ENCODE measurements at regions not wholly inside any gene's neighbourhood (a gene's known extent, or its start where the extent isn't known, plus 50 kb on each side); places are given as distances from the start of the nearest gene placed in this dataset.

DNA sequence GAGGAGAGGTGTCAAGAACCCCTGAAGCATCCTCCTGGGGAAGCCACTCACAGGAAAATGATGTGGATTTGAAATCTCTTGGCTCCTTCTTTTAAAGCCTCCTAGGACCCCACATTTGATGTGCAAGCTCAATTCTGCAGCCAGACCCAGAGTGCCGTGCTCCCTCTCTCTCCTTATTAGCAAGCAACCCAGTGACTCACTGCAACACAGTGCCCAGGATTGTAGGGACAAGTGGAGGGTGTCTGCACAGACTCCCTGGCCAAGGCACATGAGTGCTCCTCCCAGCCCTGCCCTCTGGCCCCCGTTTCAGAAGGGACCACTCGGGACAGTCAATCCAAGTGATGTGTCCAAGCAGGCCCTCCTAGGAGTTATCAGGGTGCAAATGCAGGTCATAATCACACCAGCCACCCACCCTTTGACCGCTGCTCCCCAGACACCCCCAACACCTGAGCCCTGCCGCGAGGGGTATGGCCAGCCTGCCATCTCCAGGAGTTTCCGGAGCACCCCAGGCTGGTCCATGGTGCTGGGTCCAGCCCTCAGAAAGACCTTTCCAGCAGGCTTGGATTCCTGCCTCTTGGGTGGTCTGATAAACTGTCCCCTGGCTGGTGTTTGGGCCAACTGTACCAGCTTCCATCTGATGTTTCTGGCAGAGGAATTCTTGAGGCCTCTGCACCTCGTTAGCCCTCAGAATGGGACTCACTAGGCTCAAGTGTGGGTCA lies 54.5 kb upstream of the CXCL12 start:
- TF ChIP-seq CBX3 (IDR thresholded peaks at IDR 0.05; ENCODE audit: low read depth) (no peak), TCF7L2 (IDR thresholded peaks at IDR 0.05; ENCODE audit: borderline replicate concordance, extremely low read depth, insufficient read depth, insufficient read length) (no peak), SRF (IDR thresholded peaks at IDR 0.05; ENCODE audit: low read depth) (no peak), ZNF274 (IDR thresholded peaks at IDR 0.05; ENCODE audit: low read depth, low read length) (no peak), POLR2A (IDR thresholded peaks at IDR 0.05; ENCODE audit: borderline replicate concordance, extremely low read depth, insufficient read depth, insufficient read length) (no peak), EGR1 (IDR thresholded peaks at IDR 0.05; ENCODE audit: low read depth) (no peak)
- TF ChIP-seq, protein P1, sequence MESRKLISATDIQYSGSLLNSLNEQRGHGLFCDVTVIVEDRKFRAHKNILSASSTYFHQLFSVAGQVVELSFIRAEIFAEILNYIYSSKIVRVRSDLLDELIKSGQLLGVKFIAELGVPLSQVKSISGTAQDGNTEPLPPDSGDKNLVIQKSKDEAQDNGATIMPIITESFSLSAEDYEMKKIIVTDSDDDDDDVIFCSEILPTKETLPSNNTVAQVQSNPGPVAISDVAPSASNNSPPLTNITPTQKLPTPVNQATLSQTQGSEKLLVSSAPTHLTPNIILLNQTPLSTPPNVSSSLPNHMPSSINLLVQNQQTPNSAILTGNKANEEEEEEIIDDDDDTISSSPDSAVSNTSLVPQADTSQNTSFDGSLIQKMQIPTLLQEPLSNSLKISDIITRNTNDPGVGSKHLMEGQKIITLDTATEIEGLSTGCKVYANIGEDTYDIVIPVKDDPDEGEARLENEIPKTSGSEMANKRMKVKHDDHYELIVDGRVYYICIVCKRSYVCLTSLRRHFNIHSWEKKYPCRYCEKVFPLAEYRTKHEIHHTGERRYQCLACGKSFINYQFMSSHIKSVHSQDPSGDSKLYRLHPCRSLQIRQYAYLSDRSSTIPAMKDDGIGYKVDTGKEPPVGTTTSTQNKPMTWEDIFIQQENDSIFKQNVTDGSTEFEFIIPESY (IDR thresholded peaks at IDR 0.05; ENCODE audit: extremely low read depth, insufficient replicate concordance, low read length): no peak
- H3K27ac ChIP-seq (ENCODE audit: low read depth, low read length): no peak overlapping the region
- ChIA-PET POLR2A (no interaction called here), CTCF (no interaction called here), RAD21 (ENCODE audit: low non-redundant PET in 1 of 2, low total read pairs in 2 of 2, uncharacterized antibody in 2 of 2, unreplicated experiment in 2 of 2) (no interaction called here)
- no peaks in the 10 kb centered on the region for H3K4me1 ChIP-seq (ENCODE audit: control insufficient read depth in 1 of 2, insufficient read depth in 2 of 2, low read length in 2 of 2)
- no peaks in the 10 kb centered on the region for H3K9me3 ChIP-seq (ENCODE audit: control insufficient read depth in 1 of 2, insufficient read depth in 1 of 2, low read depth in 1 of 2, low read length in 2 of 2)
- BruUV-seq (replicated peaks): no TSS peak
- H3K9me2 ChIP-seq (ENCODE audit: insufficient read depth): no peaks in the 10 kb centered on the region
- ATAC-seq (no peak), DNase-seq (ENCODE audit: low read depth, low spot score) (no peak)
- no peak overlapping the region for H3K4me2 ChIP-seq (ENCODE audit: low read length)
- no peak overlapping the region for H3K9ac ChIP-seq (ENCODE audit: low read length)
- intact Hi-C loops (cut with micrococcal nuclease): no loop called here
- H4K20me1 ChIP-seq (ENCODE audit: insufficient read depth): no peaks in the 10 kb centered on the region
- no peaks in the 10 kb centered on the region for H3K79me2 ChIP-seq (ENCODE audit: insufficient read depth, low read length)
- no peak overlapping the region for H3K4me3 ChIP-seq (replicated peaks in 1 of 2; ENCODE audit: low read depth in 1 of 2, low read length in 2 of 2)
- no peak overlapping the region for H2AFZ ChIP-seq (ENCODE audit: low read depth, low read length, poor library complexity, severe bottlenecking)
- no peaks in the 10 kb centered on the region for H3K36me3 ChIP-seq (ENCODE audit: control insufficient read depth in 1 of 2, insufficient read depth in 2 of 2, low read length in 2 of 2)
- H3K27me3 ChIP-seq (ENCODE audit: insufficient read depth, low read length): no peaks in the 10 kb centered on the region

DNA sequence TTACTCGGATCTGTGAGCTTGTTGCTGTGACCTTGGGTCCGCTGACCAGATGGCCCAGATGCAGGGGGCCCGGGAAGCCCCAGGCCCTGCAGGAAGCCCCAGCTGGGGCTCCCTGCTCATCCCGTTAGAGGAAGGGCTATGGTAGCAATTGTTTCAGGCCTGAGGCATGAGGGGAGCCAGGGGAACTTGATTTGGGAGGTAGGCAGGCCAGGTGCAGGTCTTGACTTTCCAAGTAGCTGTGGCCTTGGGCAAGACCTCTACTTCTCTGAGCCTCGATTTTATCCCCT lies 55.0 kb upstream of the CXCL12 start:
- Histone ChIP-seq H3K4me3 (replicated peaks in 1 of 2; ENCODE audit: low read depth in 1 of 2, low read length in 2 of 2) (no peak overlapping the region), H4K20me1 (ENCODE audit: insufficient read depth) (no peaks in the 10 kb centered on the region), H3K79me2 (ENCODE audit: insufficient read depth, low read length) (no peaks in the 10 kb centered on the region), H3K9me3 (ENCODE audit: control insufficient read depth in 1 of 2, insufficient read depth in 1 of 2, low read depth in 1 of 2, low read length in 2 of 2) (no peaks in the 10 kb centered on the region), H3K27ac (ENCODE audit: low read depth, low read length) (no peak overlapping the region), H3K4me1 (ENCODE audit: control insufficient read depth in 1 of 2, insufficient read depth in 2 of 2, low read length in 2 of 2) (no peaks in the 10 kb centered on the region), H3K9ac (ENCODE audit: low read length) (no peak overlapping the region), H2AFZ (ENCODE audit: low read depth, low read length, poor library complexity, severe bottlenecking) (no peak overlapping the region), H3K4me2 (ENCODE audit: low read length) (no peak overlapping the region), H3K36me3 (ENCODE audit: control insufficient read depth in 1 of 2, insufficient read depth in 2 of 2, low read length in 2 of 2) (no peaks in the 10 kb centered on the region), H3K27me3 (ENCODE audit: insufficient read depth, low read length) (no peaks in the 10 kb centered on the region), H3K9me2 (ENCODE audit: insufficient read depth) (no peaks in the 10 kb centered on the region)
- ChIA-PET CTCF (no interaction called here), POLR2A (no interaction called here), RAD21 (ENCODE audit: low non-redundant PET in 1 of 2, low total read pairs in 2 of 2, uncharacterized antibody in 2 of 2, unreplicated experiment in 2 of 2) (no interaction called here)
- ATAC-seq: no peak
- TF ChIP-seq, protein P2, sequence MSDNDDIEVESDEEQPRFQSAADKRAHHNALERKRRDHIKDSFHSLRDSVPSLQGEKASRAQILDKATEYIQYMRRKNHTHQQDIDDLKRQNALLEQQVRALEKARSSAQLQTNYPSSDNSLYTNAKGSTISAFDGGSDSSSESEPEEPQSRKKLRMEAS (IDR thresholded peaks at IDR 0.05): no peak
- TF ChIP-seq, protein P3, sequence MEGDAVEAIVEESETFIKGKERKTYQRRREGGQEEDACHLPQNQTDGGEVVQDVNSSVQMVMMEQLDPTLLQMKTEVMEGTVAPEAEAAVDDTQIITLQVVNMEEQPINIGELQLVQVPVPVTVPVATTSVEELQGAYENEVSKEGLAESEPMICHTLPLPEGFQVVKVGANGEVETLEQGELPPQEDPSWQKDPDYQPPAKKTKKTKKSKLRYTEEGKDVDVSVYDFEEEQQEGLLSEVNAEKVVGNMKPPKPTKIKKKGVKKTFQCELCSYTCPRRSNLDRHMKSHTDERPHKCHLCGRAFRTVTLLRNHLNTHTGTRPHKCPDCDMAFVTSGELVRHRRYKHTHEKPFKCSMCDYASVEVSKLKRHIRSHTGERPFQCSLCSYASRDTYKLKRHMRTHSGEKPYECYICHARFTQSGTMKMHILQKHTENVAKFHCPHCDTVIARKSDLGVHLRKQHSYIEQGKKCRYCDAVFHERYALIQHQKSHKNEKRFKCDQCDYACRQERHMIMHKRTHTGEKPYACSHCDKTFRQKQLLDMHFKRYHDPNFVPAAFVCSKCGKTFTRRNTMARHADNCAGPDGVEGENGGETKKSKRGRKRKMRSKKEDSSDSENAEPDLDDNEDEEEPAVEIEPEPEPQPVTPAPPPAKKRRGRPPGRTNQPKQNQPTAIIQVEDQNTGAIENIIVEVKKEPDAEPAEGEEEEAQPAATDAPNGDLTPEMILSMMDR (IDR thresholded peaks at IDR 0.05 in 2 of 3, conservative IDR thresholded peaks at IDR 0.05 in 1 of 3; ENCODE audit: borderline replicate concordance in 1 of 3, insufficient read depth in 1 of 3, low read depth in 2 of 3, low read length in 2 of 3): no peak
- TF ChIP-seq EGR1 (IDR thresholded peaks at IDR 0.05; ENCODE audit: low read depth) (no peak), JUND (IDR thresholded peaks at IDR 0.05) (no peak), ELF1 (IDR thresholded peaks at IDR 0.05; ENCODE audit: borderline replicate concordance, low read depth) (no peak), SP1 (IDR thresholded peaks at IDR 0.05; ENCODE audit: low read depth) (no peak), EZH2phosphoT487 (IDR thresholded peaks at IDR 0.05; ENCODE audit: borderline replicate concordance) (no peak), CBX3 (IDR thresholded peaks at IDR 0.05; ENCODE audit: low read depth) (no peak), CEBPB (IDR thresholded peaks at IDR 0.05; ENCODE audit: low read depth) (no peak), YY1 (IDR thresholded peaks at IDR 0.05; ENCODE audit: extremely low read depth, insufficient replicate concordance, low read depth, low read length) (no peak)
- intact Hi-C loops (cut with micrococcal nuclease): no loop called here
- no TSS peak for BruUV-seq (replicated peaks)
- DNase-seq (ENCODE audit: low read depth, low spot score): no peak

All from HCT116 (cell line).